Natural killer cell (primary cell): ENCODE measurements at regions not wholly inside any gene's neighbourhood (a gene's known extent, or its start where the extent isn't known, plus 50 kb on each side); places are given as distances from the start of the nearest gene placed in this dataset.

ENCODE experiments used
- ATAC-seq, 3 donors: fragments of 150-1000 bp in 2 of 3; fragments of 200-7000 bp in 1 of 3; cut with Tn5 transposase; 1 replicate in 1 of 3; 2 replicates in 2 of 3; pipeline ENCODE4 v1.10.0; 2021; ENCODE audit warnings: mild to moderate bottlenecking in 2 of 3, moderate library complexity in 2 of 3
- DNase-seq, 2 donors: peaks; one replicate each; pipeline versions ENCODE4 v3.0.0 to v3.0.0-alpha.2; 2013 to 2021; ENCODE audit warnings: mixed read lengths in 1 of 2
- H3K27ac ChIP-seq: one replicate; pipeline ENCODE4 v1.5.1; 2013; ENCODE audit warnings: mild to moderate bottlenecking, low read length
- H3K27me3 ChIP-seq: one replicate; pipeline ENCODE4 v1.6.1; 2013; ENCODE audit warnings: low read length; ENCODE audit not compliant: control insufficient read depth, insufficient read depth
- H3K36me3 ChIP-seq: one replicate; pipeline ENCODE4 v1.6.1; 2013; ENCODE audit warnings: low read length; ENCODE audit not compliant: control insufficient read depth, insufficient read depth
- H3K4me1 ChIP-seq: one replicate; pipeline ENCODE4 v1.6.1; 2013; ENCODE audit warnings: low read length; ENCODE audit not compliant: control insufficient read depth, insufficient read depth
- H3K4me3 ChIP-seq: one replicate; pipeline ENCODE4 v1.5.1; 2013; ENCODE audit warnings: low read length
- H3K9me3 ChIP-seq: one replicate; pipeline ENCODE4 v1.6.1; 2013; ENCODE audit warnings: low read length; ENCODE audit not compliant: control insufficient read depth, insufficient read depth
- H3K27ac Mint-ChIP-seq, 2 donors: one replicate each; pipeline ENCODE4 v1.8.0; 2022; ENCODE audit warnings: mild to moderate bottlenecking in 2 of 2, mixed read lengths in 2 of 2, moderate library complexity in 1 of 2
- H3K27me3 Mint-ChIP-seq, 2 donors: one replicate each; pipeline ENCODE4 v1.8.0; 2022; ENCODE audit warnings: low read depth in 2 of 2, mixed read lengths in 2 of 2
- H3K36me3 Mint-ChIP-seq: one replicate; pipeline ENCODE4 v1.8.0; 2022; ENCODE audit warnings: mixed read lengths
- H3K4me1 Mint-ChIP-seq, 2 donors: one replicate each; pipeline ENCODE4 v1.8.0; 2022; ENCODE audit warnings: mixed read lengths in 2 of 2
- H3K4me3 Mint-ChIP-seq: one replicate; pipeline ENCODE4 v1.8.0; 2022; ENCODE audit warnings: mild to moderate bottlenecking, moderate library complexity, mixed read lengths
- H3K9me3 Mint-ChIP-seq, 2 donors: one replicate each; pipeline ENCODE4 v1.8.0; 2022; ENCODE audit warnings: mixed read lengths in 2 of 2
- WGBS: methylation state at CpG from one replicate; pipeline ENCODE4 v1.1.7; 2013; ENCODE audit warnings: missing lambda C conversion rate; ENCODE audit not compliant: insufficient coverage; 5-methylcytosine and 5-hydroxymethylcytosine counted together
- intact Hi-C: fragments of 100-400 bp; cut with micrococcal nuclease; formaldehyde crosslinking; loops from one replicate; pipeline ENCODE4 v1.14.2; 2022
- TF ChIP-seq, protein P1 (sequence below): fragments of 200-600 bp; IDR thresholded peaks from one replicate; pipeline ENCODE4 v1.8.0; 2022; ENCODE audit warnings: antibody characterized with exemption

DNA sequence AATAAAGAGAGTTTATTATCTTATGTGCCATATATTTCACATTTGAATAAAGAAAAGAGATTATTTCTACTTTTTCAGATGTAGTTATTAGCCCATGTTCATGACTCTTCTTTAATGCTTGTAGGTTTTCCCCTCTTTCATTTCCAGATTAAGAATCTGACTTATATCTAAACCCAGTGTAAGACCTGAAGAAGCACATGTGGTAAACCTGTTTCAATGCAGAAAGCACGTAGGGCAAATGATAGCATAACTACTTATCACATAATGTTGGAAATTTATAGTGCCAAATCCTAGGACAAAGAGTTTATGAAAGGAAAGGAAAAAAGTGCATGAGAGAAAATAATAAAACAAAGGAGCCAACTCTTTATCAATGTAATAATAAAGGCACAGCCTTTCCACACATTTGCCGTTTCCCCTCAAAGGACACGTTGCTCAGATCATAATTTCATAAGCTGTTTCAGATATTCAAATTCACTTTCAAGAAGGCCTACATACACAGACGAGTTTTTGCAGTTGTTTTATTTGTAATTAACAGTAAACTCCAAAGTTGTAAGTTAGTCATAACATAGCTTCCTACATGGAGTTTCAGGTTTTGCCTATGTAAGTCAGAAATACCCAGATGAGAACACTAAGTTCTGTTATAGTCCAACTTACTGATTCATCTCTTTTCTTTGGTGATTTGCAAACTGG, 88.8 kb upstream of the MDFIC start:
- Mint-ChIP-seq H3K27me3 (no peaks in the 10 kb centered on the region), H3K4me1 (no peaks in the 10 kb centered on the region), H3K4me3 (no peak overlapping the region), H3K36me3 (no peaks in the 10 kb centered on the region), H3K9me3 (peaks cover 0 to 2% of the 10 kb centered on the region in 2 donors), H3K27ac (no peak overlapping the region)
- Histone ChIP-seq H3K27ac (no peak overlapping the region), H3K36me3 (no peaks in the 10 kb centered on the region), H3K9me3 (no peaks in the 10 kb centered on the region), H3K4me1 (no peaks in the 10 kb centered on the region), H3K27me3 (no peaks in the 10 kb centered on the region), H3K4me3 (no peak overlapping the region)
- no peak for ATAC-seq
- no peak for DNase-seq
- 77% methylated on average over 2 of the region's 4 CpGs for WGBS
- TF ChIP-seq, protein P1, sequence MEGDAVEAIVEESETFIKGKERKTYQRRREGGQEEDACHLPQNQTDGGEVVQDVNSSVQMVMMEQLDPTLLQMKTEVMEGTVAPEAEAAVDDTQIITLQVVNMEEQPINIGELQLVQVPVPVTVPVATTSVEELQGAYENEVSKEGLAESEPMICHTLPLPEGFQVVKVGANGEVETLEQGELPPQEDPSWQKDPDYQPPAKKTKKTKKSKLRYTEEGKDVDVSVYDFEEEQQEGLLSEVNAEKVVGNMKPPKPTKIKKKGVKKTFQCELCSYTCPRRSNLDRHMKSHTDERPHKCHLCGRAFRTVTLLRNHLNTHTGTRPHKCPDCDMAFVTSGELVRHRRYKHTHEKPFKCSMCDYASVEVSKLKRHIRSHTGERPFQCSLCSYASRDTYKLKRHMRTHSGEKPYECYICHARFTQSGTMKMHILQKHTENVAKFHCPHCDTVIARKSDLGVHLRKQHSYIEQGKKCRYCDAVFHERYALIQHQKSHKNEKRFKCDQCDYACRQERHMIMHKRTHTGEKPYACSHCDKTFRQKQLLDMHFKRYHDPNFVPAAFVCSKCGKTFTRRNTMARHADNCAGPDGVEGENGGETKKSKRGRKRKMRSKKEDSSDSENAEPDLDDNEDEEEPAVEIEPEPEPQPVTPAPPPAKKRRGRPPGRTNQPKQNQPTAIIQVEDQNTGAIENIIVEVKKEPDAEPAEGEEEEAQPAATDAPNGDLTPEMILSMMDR, result no peak
- intact Hi-C loops, result no loop called here

DNA sequence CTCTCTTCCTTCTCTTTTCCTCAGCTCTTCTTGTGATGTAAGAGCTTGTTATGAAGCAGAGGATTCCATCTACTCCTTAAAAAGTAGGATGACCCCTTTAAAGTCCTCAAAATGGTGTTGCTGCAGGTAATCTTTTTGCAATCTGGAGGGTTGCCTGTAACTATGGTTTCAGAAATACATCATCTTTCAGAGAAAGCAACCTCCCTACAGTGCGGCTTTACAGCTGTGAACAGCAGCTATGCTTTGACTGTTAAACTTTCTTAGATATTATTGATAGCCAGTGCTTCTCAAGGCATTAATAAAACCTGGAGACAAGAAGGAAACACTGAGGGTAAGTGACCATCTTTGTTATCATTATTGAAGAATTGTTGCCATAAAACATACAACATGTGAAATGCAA, 86.6 kb upstream of the MDFIC start:
- Mint-ChIP-seq H3K4me1 (no peaks in the 10 kb centered on the region), H3K9me3 (no peaks in the 10 kb centered on the region), H3K36me3 (no peaks in the 10 kb centered on the region), H3K27ac (no peak overlapping the region), H3K4me3 (no peak overlapping the region), H3K27me3 (peaks cover 0 to 7% of the 10 kb centered on the region in 2 donors)
- intact Hi-C loops, result no loop called here
- no peaks in the 10 kb centered on the region for H3K9me3 ChIP-seq
- TF ChIP-seq, protein P1, result no peak
- DNase-seq, result no peak
- no peaks in the 10 kb centered on the region for H3K27me3 ChIP-seq
- ATAC-seq, result no peak
- H3K4me3 ChIP-seq, result no peak overlapping the region
- H3K27ac ChIP-seq, result no peak overlapping the region
- WGBS, result no CpG with 5 or more reads among the region's 1 CpG
- H3K36me3 ChIP-seq, result no peaks in the 10 kb centered on the region
- H3K4me1 ChIP-seq, result no peaks in the 10 kb centered on the region

DNA sequence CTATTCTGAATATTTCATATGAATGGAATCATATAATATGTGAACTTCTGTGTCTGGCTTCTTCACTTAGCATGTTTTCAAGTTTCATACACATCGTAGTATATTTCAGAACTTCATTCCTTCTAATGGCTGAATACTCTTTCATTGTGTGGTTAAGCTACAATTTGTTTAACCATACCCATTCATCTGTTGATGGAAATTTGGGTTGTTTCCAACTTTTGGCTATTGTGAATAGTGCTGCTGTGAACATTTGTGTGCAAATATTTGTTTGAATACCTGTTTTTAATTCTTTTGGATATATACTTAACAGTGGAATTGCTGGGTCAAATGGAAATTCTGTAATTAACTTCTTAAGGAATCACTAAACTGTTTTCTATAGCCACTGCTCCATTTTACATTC, 86.0 kb upstream of the MDFIC start:
- no peaks in the 10 kb centered on the region for H3K4me1 ChIP-seq
- H3K9me3 ChIP-seq, result no peaks in the 10 kb centered on the region
- Mint-ChIP-seq H3K9me3 (no peaks in the 10 kb centered on the region), H3K27me3 (peaks cover 0 to 7% of the 10 kb centered on the region in 2 donors), H3K27ac (no peak overlapping the region), H3K4me3 (no peak overlapping the region), H3K36me3 (no peaks in the 10 kb centered on the region), H3K4me1 (no peaks in the 10 kb centered on the region)
- H3K27me3 ChIP-seq, result no peaks in the 10 kb centered on the region
- TF ChIP-seq, protein P1, result no peak
- DNase-seq (no peak), ATAC-seq (no peak)
- H3K27ac ChIP-seq, result no peak overlapping the region
- no CpG with 5 or more reads among the region's 1 CpG for WGBS
- no peak overlapping the region for H3K4me3 ChIP-seq
- intact Hi-C loops, result no loop called here
- no peaks in the 10 kb centered on the region for H3K36me3 ChIP-seq

DNA sequence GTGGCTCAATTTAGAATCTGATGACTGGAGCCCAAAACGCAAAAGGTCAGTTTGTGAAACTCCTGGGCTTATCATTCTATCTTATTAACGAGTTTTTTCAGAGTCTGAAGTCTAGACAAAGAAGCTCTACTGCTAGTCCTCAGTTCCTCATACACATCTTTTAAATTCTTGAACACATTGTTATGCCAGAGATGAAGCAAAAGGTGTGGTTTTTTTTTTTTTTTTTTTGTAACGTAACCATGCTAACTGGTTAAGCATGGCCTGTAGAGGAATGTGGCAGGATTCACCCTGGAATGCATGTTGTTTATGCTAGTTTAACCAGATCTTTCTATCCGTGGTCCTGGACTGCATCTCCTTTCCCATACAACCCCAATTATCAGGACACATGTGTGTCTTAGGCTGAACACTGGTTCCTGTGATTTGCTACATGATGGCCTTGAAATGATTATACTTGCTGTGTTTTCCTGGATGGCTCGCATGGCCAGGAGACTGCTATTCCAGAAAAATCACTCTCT, 79.3 kb upstream of the MDFIC start:
- 86% methylated on average over 4 of the region's 5 CpGs for WGBS
- no peak overlapping the region for H3K4me3 Mint-ChIP-seq
- TF ChIP-seq, protein P1, result no peak
- intact Hi-C loops, result no loop called here
- Histone ChIP-seq H3K9me3 (no peaks in the 10 kb centered on the region), H3K27ac (no peak overlapping the region), H3K4me3 (no peak overlapping the region), H3K27me3 (no peaks in the 10 kb centered on the region), H3K36me3 (no peaks in the 10 kb centered on the region), H3K4me1 (no peaks in the 10 kb centered on the region)
- H3K27ac Mint-ChIP-seq, result no peak overlapping the region
- DNase-seq, result no peak
- no peaks in the 10 kb centered on the region for H3K36me3 Mint-ChIP-seq
- H3K27me3 Mint-ChIP-seq, result peaks cover 3 to 7% of the 10 kb centered on the region in 2 donors
- H3K9me3 Mint-ChIP-seq, result no peaks in the 10 kb centered on the region
- H3K4me1 Mint-ChIP-seq, result no peaks in the 10 kb centered on the region
- no peak for ATAC-seq
